DMS79 treated with DMSO at 0.1 percent for 48 hours (cell line): ENCODE measurements at regions not wholly inside any gene's neighbourhood (a gene's known extent, or its start where the extent isn't known, plus 50 kb on each side); places are given as distances from the start of the nearest gene placed in this dataset.
"Not testable (repeated sequence)": the region's sequence is repeated elsewhere in the genome, so short reads cannot be mapped to it uniquely, and the experiment has no call there.

Source experiments
- DNase-seq: peaks from one replicate; lab custom pipeline; 2025; lab: John Stamatoyannopoulos, UW

DNA sequence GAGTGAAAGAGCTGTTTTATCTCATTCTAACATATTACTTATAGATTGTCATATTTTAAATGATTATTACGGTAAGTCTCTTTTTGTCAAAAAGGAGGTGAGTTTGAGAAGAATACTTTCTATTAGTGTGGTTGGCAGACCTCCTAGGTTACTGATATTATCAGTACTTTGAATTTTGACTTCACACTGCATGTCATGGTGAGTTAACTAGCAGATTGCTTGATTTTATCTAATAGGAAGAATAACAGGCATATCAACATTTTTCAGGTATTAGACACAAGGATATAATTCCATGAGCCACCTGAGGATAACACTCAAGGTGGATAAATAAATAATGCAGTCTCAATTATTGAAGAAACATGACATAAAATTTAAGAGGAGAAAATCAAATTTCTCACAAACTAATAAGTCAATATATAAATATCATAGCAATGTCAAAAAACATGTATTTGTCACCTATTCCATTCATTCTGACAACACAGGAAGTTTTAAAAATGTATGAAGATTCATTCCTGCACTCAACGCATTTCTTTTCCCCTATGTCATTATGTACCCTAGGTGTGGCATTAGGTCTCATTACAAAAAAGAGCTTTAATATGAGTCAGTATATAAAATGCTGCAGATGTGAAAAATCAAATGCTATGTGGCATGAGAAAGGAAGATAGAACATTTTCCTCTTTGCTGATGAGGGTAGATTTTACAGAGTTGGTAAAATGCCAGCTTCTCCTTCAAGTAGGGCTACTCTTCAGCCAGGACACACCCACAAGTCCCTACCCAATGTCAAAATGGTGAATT, 1621.6 kb downstream of the REEP3 start:
- DNase-seq = no peak

DNA sequence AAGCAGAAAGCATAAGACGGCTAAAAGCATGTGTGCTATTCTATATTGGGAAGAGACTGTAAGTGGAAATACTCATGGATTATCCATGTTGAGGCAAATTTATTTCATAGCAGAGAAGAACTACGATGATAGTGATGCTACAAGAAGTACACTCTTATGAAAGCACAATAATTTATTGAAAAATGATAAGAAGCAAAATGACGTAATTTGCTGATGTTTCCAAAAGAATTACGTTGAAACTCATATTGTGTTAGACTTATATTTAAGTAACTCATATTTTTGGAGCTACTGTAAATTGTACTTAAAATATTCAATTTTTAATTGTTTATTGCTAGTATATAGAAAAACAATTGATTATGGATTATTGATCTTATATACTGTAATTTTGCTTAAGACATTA, 1622.5 kb downstream of the REEP3 start:
- no peak for DNase-seq

GRCh38 chr10:65149878-65150277, 1628.7 kb downstream of the REEP3 start:
- DNase-seq = no peak

DNA sequence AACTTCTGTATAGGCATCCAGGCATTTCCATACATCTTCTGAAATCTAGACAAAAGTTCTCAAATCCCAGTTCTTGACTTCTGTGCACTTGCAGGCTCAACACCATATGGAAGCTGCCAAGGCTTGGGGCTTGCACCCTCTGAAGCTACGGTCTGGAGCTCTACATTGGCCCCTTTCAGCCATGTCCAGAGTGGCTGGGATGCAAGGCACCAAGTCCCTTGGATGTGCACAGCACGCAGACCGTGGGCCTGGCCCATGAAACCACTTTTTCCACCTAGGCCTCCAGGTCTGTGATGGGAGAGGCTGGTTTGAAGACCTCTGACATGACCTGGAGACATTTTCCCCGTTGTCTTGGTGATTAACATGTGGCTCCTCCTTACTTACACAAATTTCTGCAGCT, 1645.1 kb downstream of the REEP3 start:
- no peak for DNase-seq

- no peak for DNase-seq
These were observed 1651.0 kb downstream of the REEP3 start for GRCh38 chr10:65172249-65172648.

- no peak for DNase-seq
These were observed 1655.8 kb downstream of the REEP3 start for GRCh38 chr10:65176994-65177393.

DNA sequence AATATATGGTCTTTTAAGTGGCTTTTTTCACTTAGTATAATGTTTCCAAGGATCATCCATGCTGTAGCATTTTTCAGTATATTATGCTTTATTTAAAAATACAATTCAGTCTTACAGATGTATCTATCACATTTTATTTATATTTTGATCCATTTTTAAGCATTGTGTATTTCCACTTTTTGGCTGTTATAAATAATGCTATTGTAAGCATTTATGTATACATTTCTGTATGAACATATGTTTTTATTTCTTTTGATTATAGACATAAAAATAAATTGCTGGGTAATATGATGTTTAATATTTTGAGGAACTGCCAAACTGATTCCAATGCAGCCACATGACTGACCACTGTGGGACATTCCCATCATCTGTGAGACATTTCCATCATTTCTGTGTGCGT, 1662.0 kb downstream of the REEP3 start:
- DNase-seq = no peak

DNA sequence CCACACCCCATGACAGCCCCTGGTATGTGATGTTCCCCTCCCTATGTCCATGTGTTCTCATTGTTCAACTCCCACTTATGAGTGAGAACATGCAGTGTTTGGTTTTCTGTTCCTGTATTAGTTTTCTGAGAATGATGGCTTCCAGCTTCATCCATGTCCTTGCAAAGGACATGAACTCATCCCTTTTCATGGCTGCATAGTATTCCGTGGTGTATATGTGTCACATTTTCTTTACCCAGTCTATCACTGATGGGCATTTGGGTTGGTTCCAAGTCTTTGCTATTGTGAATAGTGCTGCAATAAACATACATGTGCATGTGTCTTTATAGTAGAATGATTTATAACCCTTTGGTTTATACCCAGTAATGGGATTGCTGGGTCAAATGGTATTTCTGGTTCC, 1665.5 kb downstream of the REEP3 start:
- DNase-seq = not testable (repeated sequence)

GRCh38 chr10:65194126-65194525, 1672.9 kb downstream of the REEP3 start:
- no peak for DNase-seq

- no peak for DNase-seq
These were observed 1673.4 kb downstream of the REEP3 start for GRCh38 chr10:65194555-65194954.

- DNase-seq = no peak
These were observed 1674.9 kb downstream of the REEP3 start for GRCh38 chr10:65196111-65196510.

DNA sequence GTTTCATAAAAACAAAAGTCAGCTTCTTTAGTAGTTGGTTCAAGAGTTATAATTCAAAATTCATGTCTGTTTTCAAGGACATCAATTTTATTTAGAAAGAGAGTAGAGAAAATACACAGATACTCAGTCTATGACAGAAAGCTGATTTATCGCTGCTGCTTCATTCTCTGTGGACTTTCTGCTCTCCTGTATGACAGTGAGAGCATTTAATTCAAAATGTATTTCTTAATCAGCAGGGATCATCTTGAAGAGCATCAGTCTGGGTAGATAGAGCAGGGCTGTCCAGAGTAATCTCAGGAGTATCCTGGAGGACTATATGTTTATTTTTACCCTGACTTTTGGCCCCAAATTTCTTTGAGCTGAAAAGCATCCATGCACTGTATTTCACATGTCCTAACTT, 1676.7 kb downstream of the REEP3 start:
- DNase-seq = no peak

GRCh38 chr10:65201491-65201890, 1680.3 kb downstream of the REEP3 start:
- no peak for DNase-seq

- DNase-seq = no peak
These were observed 1683.8 kb downstream of the REEP3 start for GRCh38 chr10:65204999-65205398.

- no peak for DNase-seq
These were observed 1692.0 kb downstream of the REEP3 start for GRCh38 chr10:65213170-65213569.

DNA sequence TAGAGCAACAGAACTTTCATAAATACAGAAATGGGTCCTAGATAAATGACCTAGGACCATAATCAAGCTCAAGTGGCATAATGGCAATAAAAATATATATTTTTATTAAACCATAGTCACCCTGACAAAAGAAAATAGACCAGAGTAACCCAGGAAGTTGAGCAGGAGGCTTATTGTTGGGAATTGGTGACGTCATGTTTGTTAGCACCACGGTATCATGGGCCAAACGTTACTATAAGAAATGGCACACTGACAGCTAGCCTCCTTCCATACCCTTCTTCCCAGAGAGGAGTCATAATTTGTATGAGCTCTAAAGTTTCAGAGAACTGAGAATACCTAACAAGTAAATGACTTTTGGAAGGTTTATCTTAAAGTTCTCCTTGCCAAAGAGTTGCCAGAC, 1698.2 kb downstream of the REEP3 start:
- DNase-seq = no peak

DNA sequence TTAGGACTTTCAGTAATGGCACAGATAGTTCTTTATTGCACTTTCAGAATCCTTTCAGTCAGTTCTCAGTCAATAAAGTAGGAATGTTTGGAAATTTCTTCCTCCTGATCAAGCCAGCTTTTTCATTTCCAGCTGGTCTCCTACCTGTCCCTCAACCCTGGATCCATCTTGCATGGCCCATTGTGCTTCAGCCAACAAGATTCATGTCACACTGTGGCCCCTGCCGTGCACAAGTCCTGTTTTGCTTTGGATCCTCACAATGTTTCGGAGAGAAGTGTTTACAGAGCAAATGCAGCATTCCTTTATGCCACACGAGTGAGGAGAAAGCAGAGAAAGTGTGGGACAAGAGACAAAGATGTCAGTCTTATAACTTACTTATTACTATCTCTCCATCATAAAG, 1694.7 kb upstream of the LRRTM3 start:
- no peak for DNase-seq

GRCh38 chr10:65234261-65234660, 1691.6 kb upstream of the LRRTM3 start:
- DNase-seq = no peak

DNA sequence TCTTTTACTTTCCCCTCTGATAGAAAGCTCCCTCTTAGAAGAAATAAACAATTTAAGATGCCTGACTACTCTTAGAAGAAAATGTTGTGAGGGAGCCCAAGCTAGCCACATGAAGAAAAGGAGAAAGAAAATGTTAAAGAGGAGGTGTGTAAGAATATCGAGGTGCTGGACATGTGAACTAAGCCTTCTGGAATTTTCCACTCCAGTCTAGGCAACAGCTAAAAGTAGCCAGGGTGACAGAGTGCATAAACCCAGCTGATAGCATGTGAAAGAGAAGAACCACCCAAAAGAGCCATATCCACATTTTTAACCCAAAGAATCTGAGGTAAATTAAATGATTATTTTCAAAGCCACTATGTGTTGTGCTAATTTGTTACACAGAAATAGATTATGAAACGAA, 1690.6 kb upstream of the LRRTM3 start:
- no peak for DNase-seq

DNA sequence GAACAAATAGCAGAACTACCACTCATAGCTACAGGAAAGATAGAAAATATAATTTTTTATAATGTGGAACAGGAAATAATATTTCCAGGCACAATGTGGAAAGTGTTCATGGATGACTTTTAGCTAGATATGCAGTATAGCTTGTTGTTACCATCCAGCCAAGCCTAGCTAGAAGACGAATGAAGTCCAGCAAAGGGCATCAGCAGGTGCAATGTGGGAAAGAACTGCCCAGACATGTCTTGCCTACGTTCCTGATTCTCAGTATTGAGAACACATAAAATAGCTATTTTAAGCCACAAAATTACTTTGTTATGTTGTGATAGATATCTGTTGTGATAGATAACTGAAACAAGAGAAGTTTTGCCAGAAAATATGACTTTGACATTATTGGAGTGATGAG, 1690.0 kb upstream of the LRRTM3 start:
- DNase-seq = no peak

- DNase-seq = no peak
These were observed 1660.3 kb upstream of the LRRTM3 start for GRCh38 chr10:65265451-65265954.

GRCh38 chr10:65269551-65269950, 1656.3 kb upstream of the LRRTM3 start:
- DNase-seq = not testable (repeated sequence)

DNA sequence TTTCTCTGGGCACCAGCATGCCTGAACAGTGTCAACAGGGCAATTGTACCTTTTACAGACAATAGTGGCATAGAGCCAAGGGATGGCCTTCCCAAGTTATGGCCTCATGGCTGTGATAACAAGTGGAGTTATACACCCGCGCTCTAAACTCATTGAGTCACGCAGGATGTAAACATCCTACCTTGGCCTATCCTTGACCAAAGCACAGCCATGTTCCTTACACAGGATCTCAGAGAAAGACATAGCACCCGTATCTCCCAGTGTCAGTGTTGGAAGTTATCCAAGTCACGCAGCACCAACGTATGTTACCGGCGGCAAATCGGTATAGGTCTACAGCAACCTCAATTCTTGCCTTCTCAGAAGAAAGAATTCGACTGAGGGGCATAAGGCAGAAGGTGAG, 1654.9 kb upstream of the LRRTM3 start:
- no peak for DNase-seq

- no peak for DNase-seq
These were observed 1652.7 kb upstream of the LRRTM3 start for GRCh38 chr10:65273115-65273514.
